ENCODE measurements at regions not wholly inside any gene's neighbourhood (a gene's known extent, or its start where the extent isn't known, plus 50 kb on each side); places are given as distances from the start of the nearest gene placed in this dataset.
"Not testable (repeated sequence)": the region's sequence is repeated elsewhere in the genome, so short reads cannot be mapped to it uniquely, and the experiment has no call there.

GRCh38 chr1:239204401-239204800, 182.0 kb upstream of the CHRM3 start:
- no peak for DNase-seq

GRCh38 chr1:239197871-239198270, 188.5 kb upstream of the CHRM3 start:
- DNase-seq = no peak

GRCh38 chr1:239189998-239190512, 196.3 kb upstream of the CHRM3 start:
- no peak for DNase-seq

GRCh38 chr1:239186487-239186886, 199.9 kb upstream of the CHRM3 start:
- DNase-seq = no peak

- DNase-seq = no peak
Observed at GRCh38 chr1:239185245-239185619, 201.1 kb upstream of the CHRM3 start.

- DNase-seq = no peak
Observed at GRCh38 chr1:239184561-239185244, 201.7 kb upstream of the CHRM3 start.

GRCh38 chr1:239178961-239179360, 207.4 kb upstream of the CHRM3 start:
- DNase-seq = no peak

- DNase-seq = no peak
Observed at GRCh38 chr1:239174880-239175279, 211.5 kb upstream of the CHRM3 start.

- no peak for DNase-seq
Observed at GRCh38 chr1:239170828-239171227, 215.5 kb upstream of the CHRM3 start.

GRCh38 chr1:239169276-239169675, 217.1 kb upstream of the CHRM3 start:
- DNase-seq = no peak

- no peak for DNase-seq
Observed at GRCh38 chr1:239164451-239165180, 221.8 kb upstream of the CHRM3 start.

GRCh38 chr1:239155466-239156091, 230.8 kb upstream of the CHRM3 start:
- DNase-seq = no peak

GRCh38 chr1:239151937-239152336, 234.4 kb upstream of the CHRM3 start:
- no peak for DNase-seq

GRCh38 chr1:239140968-239141367, 245.4 kb upstream of the CHRM3 start:
- DNase-seq = no peak

GRCh38 chr1:239139801-239140200, 246.6 kb upstream of the CHRM3 start:
- no peak for DNase-seq

GRCh38 chr1:239128541-239128940, 257.8 kb upstream of the CHRM3 start:
- no peak for DNase-seq

GRCh38 chr1:239126884-239127283, 259.5 kb upstream of the CHRM3 start:
- DNase-seq = no peak

GRCh38 chr1:239125893-239126292, 260.5 kb upstream of the CHRM3 start:
- DNase-seq = no peak

GRCh38 chr1:239125027-239125426, 261.3 kb upstream of the CHRM3 start:
- DNase-seq = no peak

- DNase-seq = no peak
Observed at GRCh38 chr1:239123260-239123659, 263.1 kb upstream of the CHRM3 start.

- no peak for DNase-seq
Observed at GRCh38 chr1:239112101-239112935, 274.1 kb upstream of the CHRM3 start.

GRCh38 chr1:239107676-239108075, 278.7 kb upstream of the CHRM3 start:
- DNase-seq = no peak

- DNase-seq = not testable (repeated sequence)
Observed at GRCh38 chr1:239106689-239107088, 279.7 kb upstream of the CHRM3 start.

Data from stimulated activated CD4-positive, alpha-beta T cell treated with anti-CD3 and anti-CD28 coated beads, Interleukin-15, amount 100 ng/mL, for 24 hours (primary cell).